Endothelial cell of umbilical vein (primary cell): ENCODE measurements at regions not wholly inside any gene's neighbourhood (a gene's known extent, or its start where the extent isn't known, plus 50 kb on each side); places are given as distances from the start of the nearest gene placed in this dataset.

Experiments
- BruUV-seq: library from RNA; stranded (reverse); fragments of 400-500 nt; replicated peaks from 2 replicates; lab custom pipeline; 2021; lab: Mats Ljungman, UMichigan
- CTCF ChIA-PET: fragments of 300-600, 350-600 bp; sonication (Branson Sonifier 250); formaldehyde crosslinking; loops from one replicate; lab custom pipeline; 2021; ENCODE audit warnings: antibody characterized with exemption, inconsistent platforms; lab: Charles Lee
- POLR2A ChIA-PET: fragments of 300-600, 350-600 bp; sonication (Branson Sonifier 250); formaldehyde crosslinking; loops from one replicate; lab custom pipeline; 2021; ENCODE audit warnings: antibody characterized with exemption, inconsistent platforms; lab: Charles Lee
- DNase-seq: peaks from one replicate; pipeline ENCODE4 v3.0.0-alpha.2; 2011; ENCODE audit warnings: low read depth, low spot score
- FAIRE-seq: peaks from 2 replicates; lab custom pipeline; 2011; peaks lifted over from hg19 to GRCh38; lab: Jason Lieb, UNC
- H2AFZ ChIP-seq: 2 replicates; pipeline ENCODE4 v1.6.0; 2012; ENCODE audit warnings: low read depth, low read length, control low read depth, inconsistent platforms
- H3K27ac ChIP-seq: 2 replicates; pipeline ENCODE4 v1.5.1; 2011; ENCODE audit warnings: low read depth, mild to moderate bottlenecking, control low read depth, low read length, moderate library complexity; ENCODE audit not compliant: insufficient read depth
- H3K27me3 ChIP-seq, 2 experiments: 2 replicates each; pipeline versions ENCODE4 v1.6.0 to v1.6.1; 2011; ENCODE audit warnings: low read length in 2 of 2, mixed read lengths in 1 of 2; ENCODE audit not compliant: control insufficient read depth in 2 of 2, insufficient read depth in 2 of 2
- H3K36me3 ChIP-seq, 2 experiments: 2 replicates in 1 of 2; 3 replicates in 1 of 2; pipeline ENCODE4 v1.5.1; 2011; ENCODE audit warnings: low read length in 2 of 2, mild to moderate bottlenecking in 1 of 2, moderate library complexity in 1 of 2; ENCODE audit not compliant: control insufficient read depth in 2 of 2, insufficient read depth in 2 of 2; ENCODE audit errors: extremely low read depth in 1 of 2
- H3K4me1 ChIP-seq: 3 replicates; pipeline ENCODE4 v1.5.1; 2011; ENCODE audit warnings: mild to moderate bottlenecking, low read length; ENCODE audit not compliant: control insufficient read depth, insufficient read depth; ENCODE audit errors: extremely low read depth
- H3K4me2 ChIP-seq: 2 replicates; pipeline ENCODE4 v1.6.1; 2011; ENCODE audit warnings: low read length, control low read depth, mixed read lengths; ENCODE audit not compliant: insufficient read depth
- H3K4me3 ChIP-seq, 3 experiments: fragments of 200-600 bp in 1 of 3; sonication (generic), shearing (Covaris generic) in 1 of 3; replicated peaks in 1 of 3; 2 replicates each; pipeline ENCODE4 v1.5.1; 2011 to 2016; ENCODE audit warnings: control low read depth in 3 of 3, low read length in 3 of 3, mild to moderate bottlenecking in 2 of 3, inconsistent platforms in 1 of 3, low read depth in 1 of 3, moderate library complexity in 1 of 3; ENCODE audit not compliant: insufficient read depth in 1 of 3
- H3K79me2 ChIP-seq: 2 replicates; pipeline ENCODE4 v1.6.0; 2012; ENCODE audit warnings: low read length, inconsistent platforms; ENCODE audit not compliant: control insufficient read depth, insufficient read depth
- H3K9ac ChIP-seq: replicated peaks from 2 replicates; pipeline ENCODE3; 2011; ENCODE audit warnings: low read length, control low read depth; ENCODE audit not compliant: insufficient read depth; ENCODE audit errors: extremely low read depth
- H3K9me1 ChIP-seq: replicated peaks from 3 replicates; pipeline ENCODE4 v1.6.0; 2011; ENCODE audit warnings: mild to moderate bottlenecking, low read length; ENCODE audit not compliant: control insufficient read depth, insufficient read depth; ENCODE audit errors: extremely low read depth
- H3K9me3 ChIP-seq: replicated peaks from 2 replicates; pipeline ENCODE4 v1.5.1; 2012; ENCODE audit warnings: low read length, inconsistent platforms; ENCODE audit not compliant: control insufficient read depth, insufficient read depth
- H4K20me1 ChIP-seq: replicated peaks from 2 replicates; pipeline ENCODE3; 2011; ENCODE audit warnings: mild to moderate bottlenecking, low read length; ENCODE audit not compliant: control insufficient read depth, insufficient read depth; ENCODE audit errors: extremely low read depth
- EZH2 ChIP-seq: IDR thresholded peaks from 2 replicates; pipeline ENCODE4 v1.6.1; 2012; ENCODE audit warnings: borderline replicate concordance, low read depth, mild to moderate bottlenecking, moderate library complexity, low read length, inconsistent platforms; ENCODE audit not compliant: severe bottlenecking
- FOS ChIP-seq: IDR thresholded peaks from 2 replicates; pipeline ENCODE4 v1.6.1; 2011; ENCODE audit warnings: mild to moderate bottlenecking, low read length, moderate library complexity, borderline replicate concordance; ENCODE audit not compliant: insufficient read depth
- GATA2 ChIP-seq: IDR thresholded peaks from 2 replicates; pipeline ENCODE4 v1.7.0; 2011; ENCODE audit warnings: low read depth, mild to moderate bottlenecking, moderate library complexity, mixed read lengths, low read length; ENCODE audit not compliant: insufficient read length, insufficient read depth
- JUN ChIP-seq: IDR thresholded peaks from 2 replicates; pipeline ENCODE4 v1.6.1; 2011; ENCODE audit warnings: borderline replicate concordance, low read depth; ENCODE audit not compliant: insufficient read length, insufficient read depth
- MAX ChIP-seq: IDR thresholded peaks from 2 replicates; pipeline ENCODE4 v1.6.1; 2011; ENCODE audit not compliant: insufficient read depth, insufficient read length
- MYC ChIP-seq: IDR thresholded peaks from one replicate; pipeline ENCODE4 v1.6.1; 2011; ENCODE audit warnings: mild to moderate bottlenecking, low read depth, low read length
- POLR2A ChIP-seq: IDR thresholded peaks from 2 replicates; pipeline ENCODE4 v1.6.1; 2012; ENCODE audit warnings: low read depth, mild to moderate bottlenecking, control low read depth, low read length
- POLR2AphosphoS5 ChIP-seq: IDR thresholded peaks from 2 replicates; pipeline ENCODE4 v1.6.1; 2012; ENCODE audit warnings: low read depth, mild to moderate bottlenecking, control low read depth, low read length, moderate library complexity; ENCODE audit not compliant: insufficient read depth
- dilution Hi-C: fragments of 300-500 bp; cut with MboI; formaldehyde crosslinking; loops from one replicate; pipeline ENCODE4 v1.15.0; 2019; ENCODE audit warnings: low sequenced_read_pairs; ENCODE audit not compliant: extremely low pct_ligation_motif_present
- intact Hi-C: fragments of 100-400 bp; cut with micrococcal nuclease; formaldehyde crosslinking; loops from one replicate; pipeline ENCODE4 v1.10.0; 2022
- TF ChIP-seq, protein P1 (sequence below), 2 donors: IDR thresholded peaks; 1 replicate in 1 of 2; 2 replicates in 1 of 2; pipeline ENCODE4 v1.5.1; 2011; ENCODE audit warnings: low read length in 2 of 2, mild to moderate bottlenecking in 2 of 2, moderate library complexity in 2 of 2, control low read depth in 1 of 2, inconsistent platforms in 1 of 2, low read depth in 1 of 2; ENCODE audit not compliant: insufficient read depth in 1 of 2; ENCODE audit errors: extremely low read depth in 1 of 2

GRCh38 chr4:152265149-152265621 lies 270.7 kb downstream of the FBXW7 start:
- no TSS peak for BruUV-seq
- H3K9ac ChIP-seq = no peak overlapping the region
- FAIRE-seq (no peak), DNase-seq (no peak)
- no peaks in the 10 kb centered on the region for H4K20me1 ChIP-seq
- dilution Hi-C loops (no loop called here), intact Hi-C loops (no loop called here)
- no peak overlapping the region for H3K4me2 ChIP-seq
- no peaks in the 10 kb centered on the region for H3K79me2 ChIP-seq
- no peak overlapping the region for H3K4me3 ChIP-seq
- no peak overlapping the region for H2AFZ ChIP-seq
- no peaks in the 10 kb centered on the region for H3K36me3 ChIP-seq
- ChIA-PET CTCF (no interaction called here), POLR2A (no interaction called here)
- H3K4me1 ChIP-seq = peaks cover 8% of the 10 kb centered on the region
- no peaks in the 10 kb centered on the region for H3K9me3 ChIP-seq
- H3K27me3 ChIP-seq = no peaks in the 10 kb centered on the region
- TF ChIP-seq, protein P1, sequence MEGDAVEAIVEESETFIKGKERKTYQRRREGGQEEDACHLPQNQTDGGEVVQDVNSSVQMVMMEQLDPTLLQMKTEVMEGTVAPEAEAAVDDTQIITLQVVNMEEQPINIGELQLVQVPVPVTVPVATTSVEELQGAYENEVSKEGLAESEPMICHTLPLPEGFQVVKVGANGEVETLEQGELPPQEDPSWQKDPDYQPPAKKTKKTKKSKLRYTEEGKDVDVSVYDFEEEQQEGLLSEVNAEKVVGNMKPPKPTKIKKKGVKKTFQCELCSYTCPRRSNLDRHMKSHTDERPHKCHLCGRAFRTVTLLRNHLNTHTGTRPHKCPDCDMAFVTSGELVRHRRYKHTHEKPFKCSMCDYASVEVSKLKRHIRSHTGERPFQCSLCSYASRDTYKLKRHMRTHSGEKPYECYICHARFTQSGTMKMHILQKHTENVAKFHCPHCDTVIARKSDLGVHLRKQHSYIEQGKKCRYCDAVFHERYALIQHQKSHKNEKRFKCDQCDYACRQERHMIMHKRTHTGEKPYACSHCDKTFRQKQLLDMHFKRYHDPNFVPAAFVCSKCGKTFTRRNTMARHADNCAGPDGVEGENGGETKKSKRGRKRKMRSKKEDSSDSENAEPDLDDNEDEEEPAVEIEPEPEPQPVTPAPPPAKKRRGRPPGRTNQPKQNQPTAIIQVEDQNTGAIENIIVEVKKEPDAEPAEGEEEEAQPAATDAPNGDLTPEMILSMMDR (IDR thresholded peaks at IDR 0.05; ENCODE audit: extremely low read depth in 1 of 2, insufficient read depth in 1 of 2, low read depth in 1 of 2, low read length in 2 of 2) = no peak
- no peak for TF ChIP-seq POLR2AphosphoS5
- no peak for TF ChIP-seq FOS
- TF ChIP-seq GATA2 = no peak
- H3K27ac ChIP-seq = no peak overlapping the region
- H3K9me1 ChIP-seq = no peaks in the 10 kb centered on the region

DNA sequence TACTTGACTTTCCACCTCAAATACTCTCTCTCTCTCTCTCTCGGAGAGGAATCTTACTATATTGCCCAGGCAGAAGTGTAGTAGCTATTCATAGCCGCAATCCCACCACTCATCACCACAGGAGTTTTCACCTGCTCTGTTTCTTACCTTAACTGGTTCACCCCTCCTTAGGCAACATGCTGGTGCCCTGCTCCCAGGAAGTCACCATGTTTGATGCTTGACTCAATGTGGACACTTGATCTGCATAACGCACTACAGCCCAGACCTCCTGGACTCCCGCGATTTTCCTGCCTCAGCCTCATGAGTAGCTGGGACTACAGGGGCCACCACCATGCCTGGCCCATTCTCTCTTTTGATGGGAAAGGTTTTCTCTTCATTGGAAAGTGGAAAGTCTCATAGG lies 271.8 kb downstream of the FBXW7 start:
- H3K79me2 ChIP-seq = no peaks in the 10 kb centered on the region
- no peak overlapping the region for H2AFZ ChIP-seq
- no peaks in the 10 kb centered on the region for H3K9me3 ChIP-seq
- dilution Hi-C loops (no loop called here), intact Hi-C loops (no loop called here)
- TF ChIP-seq EZH2 (no peak), POLR2A (no peak), JUN (no peak), MYC (no peak), POLR2AphosphoS5 (no peak), MAX (no peak), GATA2 (no peak), FOS (no peak)
- TF ChIP-seq, protein P1 (IDR thresholded peaks at IDR 0.05; ENCODE audit: extremely low read depth in 1 of 2, insufficient read depth in 1 of 2, low read depth in 1 of 2, low read length in 2 of 2) = no peak
- no peaks in the 10 kb centered on the region for H4K20me1 ChIP-seq
- H3K4me3 ChIP-seq = no peak overlapping the region
- no peaks in the 10 kb centered on the region for H3K9me1 ChIP-seq
- no peaks in the 10 kb centered on the region for H3K27me3 ChIP-seq
- DNase-seq (no peak), FAIRE-seq (no peak)
- no peak overlapping the region for H3K9ac ChIP-seq
- H3K27ac ChIP-seq = no peak overlapping the region
- ChIA-PET CTCF (no interaction called here), POLR2A (no interaction called here)
- BruUV-seq = no TSS peak
- no peak overlapping the region for H3K4me2 ChIP-seq
- peaks cover 13% of the 10 kb centered on the region for H3K4me1 ChIP-seq
- no peaks in the 10 kb centered on the region for H3K36me3 ChIP-seq
